MM.1S (cell line): ENCODE measurements at regions not wholly inside any gene's neighbourhood (a gene's known extent, or its start where the extent isn't known, plus 50 kb on each side); places are given as distances from the start of the nearest gene placed in this dataset.
"Not testable (repeated sequence)": the region's sequence is repeated elsewhere in the genome, so short reads cannot be mapped to it uniquely, and the experiment has no call there.

ENCODE experiments used
- DNase-seq: peaks from one replicate; pipeline ENCODE4 v3.0.0-alpha.2; 2015
- H2AFZ ChIP-seq: fragments of 300-600 bp; sonication (generic); 2 replicates; pipeline ENCODE4 v1.6.0; 2016; ENCODE audit warnings: antibody characterized with exemption, low read length
- H3F3A ChIP-seq: fragments of 300-600 bp; sonication (generic); 2 replicates; pipeline ENCODE4 v1.6.1; 2016; ENCODE audit warnings: mild to moderate bottlenecking, antibody characterized with exemption, low read length, moderate library complexity, mixed read lengths; ENCODE audit not compliant: insufficient read depth
- H3K27ac ChIP-seq: fragments of 300-600 bp; sonication (generic); 2 replicates; pipeline ENCODE4 v1.5.1; 2016; ENCODE audit warnings: mild to moderate bottlenecking, low read length
- H3K27me3 ChIP-seq: fragments of 300-600 bp; sonication (generic); replicated peaks from 2 replicates; pipeline ENCODE4 v1.6.0; 2016; ENCODE audit warnings: low read length; ENCODE audit not compliant: insufficient read depth
- H3K36me3 ChIP-seq: fragments of 300-600 bp; sonication (generic); replicated peaks from 2 replicates; pipeline ENCODE4 v1.6.1; 2016; ENCODE audit warnings: mild to moderate bottlenecking, low read length, mixed read lengths; ENCODE audit not compliant: insufficient read depth
- H3K4me1 ChIP-seq: fragments of 300-600 bp; sonication (generic); 2 replicates; pipeline ENCODE4 v1.6.1; 2016; ENCODE audit warnings: low read length, mixed read lengths
- H3K4me2 ChIP-seq: fragments of 300-600 bp; sonication (generic); 2 replicates; pipeline ENCODE4 v1.6.0; 2016; ENCODE audit warnings: low read depth, low read length
- H3K4me3 ChIP-seq: fragments of 300-600 bp; sonication (generic); 2 replicates; pipeline ENCODE4 v1.5.1; 2016; ENCODE audit warnings: low read length, mixed read lengths
- H3K79me2 ChIP-seq: fragments of 300-600 bp; sonication (generic); 2 replicates; pipeline ENCODE4 v1.6.1; 2016; ENCODE audit warnings: mixed run types, low read length, mixed read lengths
- H3K9ac ChIP-seq: fragments of 300-600 bp; sonication (generic); 2 replicates; pipeline ENCODE4 v1.6.1; 2016; ENCODE audit warnings: low read length, mixed read lengths
- H3K9me2 ChIP-seq: fragments of 300-600 bp; sonication (generic); replicated peaks from 2 replicates; pipeline ENCODE4 v1.6.1; 2016; ENCODE audit warnings: mild to moderate bottlenecking, low read length, mixed read lengths; ENCODE audit not compliant: insufficient read depth
- H3K9me3 ChIP-seq: fragments of 300-600 bp; sonication (generic); replicated peaks from 2 replicates; pipeline ENCODE4 v1.6.1; 2016; ENCODE audit warnings: mild to moderate bottlenecking, low read length, mixed read lengths; ENCODE audit not compliant: insufficient read depth
- H4K20me1 ChIP-seq: fragments of 300-600 bp; sonication (generic); 2 replicates; pipeline ENCODE4 v1.6.1; 2016; ENCODE audit warnings: mild to moderate bottlenecking, low read length, moderate library complexity, mixed read lengths; ENCODE audit not compliant: insufficient read depth
- CTCF ChIP-seq: fragments of 300-600 bp; sonication (generic); IDR thresholded peaks from 2 replicates; pipeline ENCODE4 v1.5.1; 2016; ENCODE audit warnings: antibody characterized with exemption, low read length, mixed read lengths

GRCh38 chr18:104264-104663 lies 54.1 kb upstream of the USP14 start:
- H3K4me2 ChIP-seq, H2AFZ ChIP-seq, H3K27me3 ChIP-seq, H3K4me1 ChIP-seq, H3K4me3 ChIP-seq, H4K20me1 ChIP-seq, H3K27ac ChIP-seq, H3K9me2 ChIP-seq, H3K36me3 ChIP-seq, H3K9ac ChIP-seq, DNase-seq, H3F3A ChIP-seq, H3K79me2 ChIP-seq, H3K9me3 ChIP-seq: not testable (repeated sequence)

DNA sequence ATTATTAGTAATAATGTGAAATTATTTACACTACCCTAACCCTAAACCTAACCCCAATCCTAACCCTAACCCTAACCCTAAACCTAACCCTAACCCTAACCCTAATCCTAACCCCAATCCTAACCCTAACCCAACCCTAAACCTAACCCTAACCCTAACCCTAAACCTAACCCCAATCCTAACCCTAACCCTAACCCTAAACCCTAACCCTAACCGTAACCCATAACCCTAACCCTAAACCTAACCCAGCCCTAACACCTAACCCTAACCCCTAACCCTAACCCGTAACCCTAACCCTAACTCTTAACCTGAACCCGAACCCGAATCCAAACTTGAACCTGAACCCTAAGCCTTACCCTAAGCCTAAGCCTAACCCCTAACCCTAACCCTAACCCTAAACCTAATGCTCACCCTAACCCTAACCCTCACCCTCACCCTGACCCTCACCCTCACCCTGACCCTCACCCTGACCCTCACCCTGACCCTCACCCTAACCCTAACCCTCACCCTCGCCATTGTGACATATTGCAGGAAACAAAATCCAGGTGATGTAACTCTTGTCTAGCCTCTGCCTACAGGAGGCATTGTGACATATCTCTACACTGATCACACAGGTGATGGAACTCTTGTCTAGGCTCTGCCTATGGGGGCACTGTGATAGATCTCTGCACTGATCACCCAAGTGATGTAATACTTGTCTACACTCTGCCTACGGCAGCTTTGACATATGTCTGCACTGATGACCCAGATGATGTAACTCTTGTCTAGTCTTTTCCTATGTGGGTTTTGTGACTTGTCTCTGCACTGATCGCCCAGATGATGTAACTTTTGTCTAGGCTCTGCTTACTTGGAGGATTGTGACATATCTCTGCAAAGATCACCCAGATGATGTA lies 53.0 kb upstream of the USP14 start:
- not testable (repeated sequence) for H3K9me2 ChIP-seq, H3K79me2 ChIP-seq, H3K27ac ChIP-seq, H3K4me2 ChIP-seq, DNase-seq, H4K20me1 ChIP-seq, H3F3A ChIP-seq, H3K9me3 ChIP-seq, H3K4me1 ChIP-seq, H3K36me3 ChIP-seq, H3K27me3 ChIP-seq, H3K9ac ChIP-seq, H2AFZ ChIP-seq, H3K4me3 ChIP-seq

- not testable (repeated sequence) for H3K9me2 ChIP-seq, H3K9ac ChIP-seq, H3K4me1 ChIP-seq, H3K36me3 ChIP-seq, H3K27ac ChIP-seq, H3K4me2 ChIP-seq, H2AFZ ChIP-seq, H3F3A ChIP-seq, H4K20me1 ChIP-seq, H3K4me3 ChIP-seq, H3K79me2 ChIP-seq, DNase-seq, H3K27me3 ChIP-seq, H3K9me3 ChIP-seq
Measured at GRCh38 chr18:106054-106851, 52.1 kb upstream of the USP14 start.

DNA sequence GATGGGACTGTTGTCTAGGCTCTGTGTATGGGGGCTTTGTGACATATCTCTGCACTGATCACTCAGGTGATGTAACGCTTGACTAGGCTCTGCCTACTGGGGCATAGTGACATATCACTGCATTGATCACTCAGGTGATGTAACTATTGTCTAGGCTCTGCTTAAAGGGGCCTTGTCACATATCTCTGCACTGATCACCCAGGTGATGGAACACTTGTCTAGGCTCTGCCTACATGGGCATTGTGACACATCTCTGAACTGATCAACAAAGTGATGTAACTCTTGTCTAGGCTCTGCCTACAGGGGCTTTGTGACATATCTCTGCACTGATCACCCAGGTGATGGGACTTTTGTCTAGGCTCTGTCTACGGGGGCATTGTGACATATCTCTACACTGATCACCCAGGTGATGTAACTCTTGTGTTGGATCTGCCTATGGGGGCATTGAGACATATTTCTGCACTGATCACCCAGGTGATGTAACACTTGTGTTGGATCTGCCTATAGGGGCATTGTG lies 51.4 kb upstream of the USP14 start:
- not testable (repeated sequence) for H3K27ac ChIP-seq, H3K79me2 ChIP-seq, H3K4me1 ChIP-seq, H3K36me3 ChIP-seq, H3K27me3 ChIP-seq, DNase-seq, H3K9ac ChIP-seq, H3F3A ChIP-seq, H4K20me1 ChIP-seq, H3K4me2 ChIP-seq, H3K9me3 ChIP-seq, H3K9me2 ChIP-seq, H2AFZ ChIP-seq, H3K4me3 ChIP-seq

GRCh38 chr18:107464-107863 lies 50.9 kb upstream of the USP14 start:
- not testable (repeated sequence) for H3K4me2 ChIP-seq, H3K36me3 ChIP-seq, H3K27ac ChIP-seq, H3K4me1 ChIP-seq, H2AFZ ChIP-seq, H3K9me2 ChIP-seq, H3K4me3 ChIP-seq, H3K9ac ChIP-seq, H3K79me2 ChIP-seq, DNase-seq, H4K20me1 ChIP-seq, H3K27me3 ChIP-seq, H3F3A ChIP-seq, H3K9me3 ChIP-seq
- peak; percentile 22 for TF ChIP-seq CTCF

DNA sequence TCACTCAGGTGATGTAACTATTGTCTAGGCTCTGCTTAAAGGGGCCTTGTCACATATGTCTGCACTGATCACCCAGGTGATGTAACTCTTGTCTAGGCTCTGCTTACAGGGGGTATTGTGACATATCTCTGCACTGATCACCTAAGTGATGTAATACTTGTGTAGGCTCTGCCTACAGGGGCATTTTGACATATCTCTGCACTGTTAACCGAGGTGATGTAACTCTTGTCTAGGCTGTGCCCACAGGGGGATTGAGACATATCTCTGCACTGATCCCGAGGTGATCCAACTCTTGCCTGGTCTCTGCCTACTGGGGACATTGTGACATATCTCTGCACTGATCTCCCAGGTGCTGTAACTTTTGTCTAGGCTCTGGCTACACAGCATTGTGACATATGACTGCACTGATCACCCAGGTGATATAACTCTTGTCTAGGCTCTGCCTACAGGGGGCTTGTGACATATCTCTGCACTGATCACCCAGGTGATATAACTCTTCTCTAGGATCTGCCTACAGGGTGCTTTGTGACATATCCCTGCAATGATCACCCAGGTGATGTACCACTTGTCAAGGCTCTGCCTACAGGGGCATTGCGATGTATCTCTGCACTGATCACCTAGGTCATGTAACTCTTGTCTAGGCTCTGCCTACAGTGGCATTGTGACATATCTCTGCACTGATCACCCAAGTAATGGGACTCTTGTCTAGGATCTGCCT lies 50.3 kb upstream of the USP14 start:
- not testable (repeated sequence) for H3K36me3 ChIP-seq, H3F3A ChIP-seq, H3K4me3 ChIP-seq, H4K20me1 ChIP-seq, H3K27ac ChIP-seq, H3K4me2 ChIP-seq, H3K4me1 ChIP-seq, DNase-seq, H2AFZ ChIP-seq, H3K9me3 ChIP-seq, H3K79me2 ChIP-seq, H3K27me3 ChIP-seq, H3K9me2 ChIP-seq, H3K9ac ChIP-seq
